ENCODE measurements at regions not wholly inside any gene's neighbourhood (a gene's known extent, or its start where the extent isn't known, plus 50 kb on each side); places are given as distances from the start of the nearest gene placed in this dataset.

GRCh38 chr17:73932216-73932749, 271.2 kb upstream of the RPL38 start:
- intact Hi-C loops (cut with DNase I), result no loop called here
- DNase-seq (no peak), ATAC-seq (no peak)
- WGBS, 4 donors, result 83 to 89% (median 87%) methylated on average over 9 of the region's 9 CpGs
- peaks cover 0 to 4% (median 0%) of the 10 kb centered on the region in 9 donors for H3K27me3 ChIP-seq
- H3K9me3 ChIP-seq, result peaks cover 0 to 12% (median 3%) of the 10 kb centered on the region in 12 donors
- H3K4me1 ChIP-seq, result no peaks in the 10 kb centered on the region
- no peaks in the 10 kb centered on the region for H3K36me3 ChIP-seq
- TF ChIP-seq POLR2A (IDR thresholded peaks at IDR 0.05), result no peak
- no peak for TF ChIP-seq CTCF (IDR thresholded peaks at IDR 0.05)
- no peak overlapping the region for H3K27ac ChIP-seq
- no peak overlapping the region for H3K4me3 ChIP-seq

GRCh38 chr17:73933164-73933766, 270.2 kb upstream of the RPL38 start:
- no peak overlapping the region for H3K4me3 ChIP-seq
- no peak overlapping the region for H3K27ac ChIP-seq
- no peaks in the 10 kb centered on the region for H3K4me1 ChIP-seq
- DNase-seq, result no peak
- intact Hi-C loops (cut with DNase I), result no loop called here
- 86 to 91% (median 89%) methylated on average over 6 to 8 of the region's 8 CpGs for WGBS, 4 donors
- H3K9me3 ChIP-seq, result peaks cover 0 to 2% (median 0%) of the 10 kb centered on the region in 12 donors
- ATAC-seq, result no peak
- peaks cover 0 to 4% (median 0%) of the 10 kb centered on the region in 9 donors for H3K27me3 ChIP-seq
- no peak for TF ChIP-seq POLR2A (IDR thresholded peaks at IDR 0.05)
- H3K36me3 ChIP-seq, result no peaks in the 10 kb centered on the region

- H3K36me3 ChIP-seq, result no peaks in the 10 kb centered on the region
- intact Hi-C loops (cut with DNase I), result no loop called here
- H3K27me3 ChIP-seq, result peaks cover 0 to 4% (median 0%) of the 10 kb centered on the region in 9 donors
- no peak overlapping the region for H3K4me3 ChIP-seq
- H3K9me3 ChIP-seq, result no peaks in the 10 kb centered on the region
- TF ChIP-seq CTCF (IDR thresholded peaks at IDR 0.05) (no peak), POLR2A (IDR thresholded peaks at IDR 0.05) (no peak)
- DNase-seq (no peak), ATAC-seq (no peak)
- H3K4me1 ChIP-seq, result no peaks in the 10 kb centered on the region
- no peak overlapping the region for H3K27ac ChIP-seq
Measured at GRCh38 chr17:73933871-73934270, 269.6 kb upstream of the RPL38 start.

DNA sequence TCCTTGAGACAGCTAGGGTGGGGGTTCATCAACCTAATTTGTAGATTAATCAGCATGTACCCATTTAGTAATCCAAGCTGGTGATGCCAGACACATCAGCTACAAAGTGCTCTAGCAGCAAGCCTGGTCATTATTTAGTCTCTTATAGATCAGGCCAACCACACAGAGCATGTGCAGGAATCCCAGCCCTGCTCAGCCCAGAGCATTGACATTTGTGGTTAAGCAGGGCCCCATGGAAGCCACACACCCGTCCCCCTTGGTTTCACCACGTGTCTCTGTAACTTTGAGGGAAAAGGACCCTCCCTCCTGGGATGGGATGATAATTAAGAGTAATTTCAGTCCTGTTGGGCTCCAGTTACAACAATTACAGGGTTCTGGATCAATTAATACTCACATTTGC, 268.8 kb upstream of the RPL38 start:
- DNase-seq (no peak), ATAC-seq (no peak)
- H3K36me3 ChIP-seq, result no peaks in the 10 kb centered on the region
- no peaks in the 10 kb centered on the region for H3K4me1 ChIP-seq
- no peak overlapping the region for H3K4me3 ChIP-seq
- WGBS, 4 donors, result 37 to 60% (median 47%) methylated on average over 2 of the region's 2 CpGs
- no peak overlapping the region for H3K27ac ChIP-seq
- H3K9me3 ChIP-seq, result no peaks in the 10 kb centered on the region
- intact Hi-C loops (cut with DNase I), result no loop called here
- no peak for TF ChIP-seq POLR2A (IDR thresholded peaks at IDR 0.05)
- no peak for TF ChIP-seq CTCF (IDR thresholded peaks at IDR 0.05)
- peaks cover 0 to 3% (median 0%) of the 10 kb centered on the region in 9 donors for H3K27me3 ChIP-seq
